Astrocyte (in vitro differentiated cells and primary cell): ENCODE measurements at regions not wholly inside any gene's neighbourhood (a gene's known extent, or its start where the extent isn't known, plus 50 kb on each side); places are given as distances from the start of the nearest gene placed in this dataset.

Experiments
- CTCF ChIP-seq: IDR thresholded peaks from 2 replicates; pipeline ENCODE4 v1.5.1; 2011; ENCODE audit warnings: low read depth, mild to moderate bottlenecking, inconsistent platforms, low read length, moderate library complexity; ENCODE audit not compliant: insufficient read depth
- EZH2 ChIP-seq: IDR thresholded peaks from 2 replicates; pipeline ENCODE4 v1.6.1; 2012; ENCODE audit warnings: mild to moderate bottlenecking, low read length, inconsistent platforms; ENCODE audit not compliant: insufficient read depth

- TF ChIP-seq CTCF (no peak), EZH2 (no peak)
Measured at GRCh38 chr11:15396778-15397177, 282.1 kb downstream of the INSC start.
